Activated CD4-positive, alpha-beta T cell treated with anti-CD3 and anti-CD28 coated beads, Interleukin-10, Interleukin-2, amounts not matched to agents 100 ng/mL and 50 ng/mL, durations not matched to agents 16 hours and 8 hours (primary cell): ENCODE measurements at regions not wholly inside any gene's neighbourhood (a gene's known extent, or its start where the extent isn't known, plus 50 kb on each side); places are given as distances from the start of the nearest gene placed in this dataset.
"Not testable (repeated sequence)": the region's sequence is repeated elsewhere in the genome, so short reads cannot be mapped to it uniquely, and the experiment has no call there.

ENCODE experiments used
- DNase-seq: peaks from one replicate; pipeline ENCODE4 v3.0.0-alpha.2; 2020

DNA sequence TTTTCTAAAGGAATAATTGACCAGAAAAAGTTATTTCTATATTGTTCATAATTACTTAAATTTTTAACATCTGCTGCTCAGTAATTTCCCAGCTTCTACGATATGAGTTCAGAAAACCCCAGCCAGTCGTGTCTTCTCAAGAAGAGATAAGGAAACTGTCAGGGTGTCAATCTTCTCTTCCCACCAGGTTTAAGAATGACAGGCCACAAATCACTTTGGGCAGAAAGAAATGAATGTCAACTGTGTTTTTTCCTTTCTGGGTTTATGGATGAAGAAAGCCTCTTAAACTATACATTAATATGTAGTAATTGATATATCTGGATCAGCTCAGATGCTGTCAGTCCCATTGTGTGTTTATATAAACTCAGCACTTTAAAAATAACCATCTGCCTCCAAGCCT is 453.2 kb upstream of the NUDT12 start:
- DNase-seq = no peak

- not testable (repeated sequence) for DNase-seq
Measured at GRCh38 chr5:104002783-104003182, 440.2 kb upstream of the NUDT12 start.

- DNase-seq = no peak
Measured at GRCh38 chr5:104001136-104001535, 438.5 kb upstream of the NUDT12 start.

GRCh38 chr5:103993031-103993430 is 430.4 kb upstream of the NUDT12 start:
- DNase-seq = no peak

DNA sequence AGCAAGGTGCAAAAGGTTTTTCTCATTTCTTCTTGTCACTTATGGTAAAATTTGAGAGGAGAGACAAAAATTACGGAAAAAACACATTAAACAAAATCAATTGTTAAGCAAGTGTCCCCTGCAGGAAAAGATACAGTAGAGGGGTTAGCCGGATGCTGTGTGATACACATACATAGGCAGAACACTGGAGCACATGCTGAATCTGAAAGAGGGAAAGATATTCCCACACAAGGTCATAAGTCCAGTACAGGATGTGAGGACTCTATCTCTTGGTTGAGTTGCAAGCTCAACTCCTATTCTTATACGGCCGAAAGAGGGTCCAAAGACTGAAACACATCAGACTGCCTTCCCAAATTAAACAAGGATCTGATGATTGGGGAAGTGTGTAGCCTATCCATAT is 427.5 kb upstream of the NUDT12 start:
- no peak for DNase-seq

GRCh38 chr5:103981592-103981991 is 419.0 kb upstream of the NUDT12 start:
- DNase-seq = no peak

GRCh38 chr5:103973669-103974068 is 411.1 kb upstream of the NUDT12 start:
- DNase-seq = no peak

- DNase-seq = not testable (repeated sequence)
Measured at GRCh38 chr5:103966295-103966694, 403.7 kb upstream of the NUDT12 start.

DNA sequence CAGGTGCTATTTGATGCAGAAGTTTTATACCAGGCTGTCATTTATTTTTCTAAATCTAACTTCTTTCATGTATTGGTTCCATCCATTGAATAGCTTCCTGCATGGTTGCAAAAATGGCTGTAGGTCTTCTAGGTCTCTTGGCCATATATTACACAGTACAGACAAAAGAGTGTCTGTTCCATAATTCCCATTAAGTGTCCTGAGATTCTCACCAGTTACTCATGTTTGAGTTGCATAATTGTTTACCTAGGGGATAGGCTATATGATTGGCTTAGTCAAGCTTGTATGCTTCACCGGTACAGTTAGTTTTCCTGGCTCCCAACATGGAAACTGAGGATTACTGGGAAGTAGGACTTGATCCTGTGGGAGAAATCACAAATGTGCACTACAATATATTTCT is 399.4 kb upstream of the NUDT12 start:
- DNase-seq = no peak

- no peak for DNase-seq
Measured at GRCh38 chr5:103953601-103954382, 391.2 kb upstream of the NUDT12 start.

- no peak for DNase-seq
Measured at GRCh38 chr5:103951776-103952175, 389.2 kb upstream of the NUDT12 start.

- no peak for DNase-seq
Measured at GRCh38 chr5:103943230-103943629, 380.6 kb upstream of the NUDT12 start.

DNA sequence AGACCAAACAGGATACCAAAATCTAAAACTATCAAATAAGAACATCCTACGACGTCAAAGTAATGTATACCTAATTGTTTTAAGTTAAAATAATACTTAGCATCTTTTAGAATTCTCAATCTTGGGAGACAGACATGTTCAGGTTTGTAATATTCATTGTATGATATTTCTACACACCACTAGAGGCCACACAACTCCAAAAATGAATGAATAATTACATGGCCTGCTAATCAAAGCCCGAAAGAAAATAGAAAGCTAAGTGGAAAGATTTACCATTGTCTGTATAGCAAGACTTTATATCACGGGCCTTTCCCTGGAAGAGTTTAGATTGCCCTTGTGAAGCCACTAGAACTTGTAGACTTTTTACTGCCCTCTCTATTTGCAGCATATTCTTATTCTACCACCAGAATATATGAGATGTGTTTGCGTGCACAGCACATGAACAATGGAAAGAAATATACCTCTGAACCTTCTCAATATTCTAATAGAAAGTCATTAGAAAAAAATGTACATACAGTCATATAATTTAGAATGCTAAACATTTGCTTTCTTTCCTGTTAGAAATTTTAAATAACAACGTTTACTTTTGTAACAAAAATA is 380.1 kb upstream of the NUDT12 start:
- DNase-seq = no peak

- DNase-seq = no peak
Measured at GRCh38 chr5:103941596-103941995, 379.0 kb upstream of the NUDT12 start.

DNA sequence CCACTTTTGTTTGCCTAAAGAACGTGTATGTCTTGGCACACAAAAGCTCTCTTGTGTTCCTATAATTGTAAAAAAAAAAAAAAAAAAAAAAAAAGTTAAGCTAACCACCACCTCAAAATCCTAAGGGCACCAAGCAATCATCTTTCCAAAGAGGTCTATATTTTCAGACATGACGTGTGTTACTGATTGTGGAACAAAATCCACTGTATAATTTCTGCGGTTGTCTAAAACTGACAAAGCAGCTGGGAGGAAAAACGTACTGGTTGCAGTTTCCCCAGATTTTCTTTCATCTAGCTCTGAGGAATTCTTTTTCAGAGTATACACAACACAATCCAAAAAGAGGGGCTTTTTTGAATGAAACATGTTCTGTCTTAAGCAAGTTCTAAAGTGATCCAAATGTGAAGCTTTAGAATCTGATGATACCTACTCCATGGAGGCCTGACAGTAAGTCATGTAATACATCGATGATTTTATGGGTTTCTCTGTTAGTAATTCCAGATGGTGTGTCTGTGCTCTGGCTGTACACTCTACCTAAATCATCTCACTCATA is 375.6 kb upstream of the NUDT12 start:
- no peak for DNase-seq

DNA sequence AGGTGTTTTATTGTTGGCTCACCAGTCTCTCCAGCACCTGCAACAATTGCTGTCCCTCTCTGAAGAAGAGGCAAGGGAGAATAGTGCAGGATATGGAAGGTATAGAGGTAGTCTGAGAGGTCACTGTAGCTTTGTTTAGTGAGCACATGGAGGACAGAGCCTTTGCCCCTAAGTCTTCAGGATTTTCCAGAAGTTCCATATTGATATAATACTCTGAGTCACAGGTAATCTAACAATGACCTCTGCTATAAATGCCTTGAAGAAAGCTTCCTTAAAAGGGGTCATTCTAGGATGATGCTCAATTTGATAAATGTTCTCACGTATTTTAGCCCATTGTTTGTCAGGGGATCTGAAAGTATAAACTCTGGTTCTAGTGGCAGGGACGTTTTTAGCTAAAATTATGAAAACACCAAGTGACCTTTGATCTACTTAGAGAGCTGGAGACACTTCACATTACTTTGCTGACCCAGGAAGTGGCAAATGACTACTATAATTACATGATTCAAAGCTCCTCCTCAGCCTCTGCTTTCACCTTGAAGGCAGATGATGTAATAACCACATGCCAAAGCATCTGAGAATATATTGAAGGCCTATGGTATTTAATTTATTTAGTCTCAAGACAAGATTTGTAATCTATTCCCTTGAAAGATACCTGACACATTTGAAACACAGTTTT is 366.9 kb upstream of the NUDT12 start:
- no peak for DNase-seq

DNA sequence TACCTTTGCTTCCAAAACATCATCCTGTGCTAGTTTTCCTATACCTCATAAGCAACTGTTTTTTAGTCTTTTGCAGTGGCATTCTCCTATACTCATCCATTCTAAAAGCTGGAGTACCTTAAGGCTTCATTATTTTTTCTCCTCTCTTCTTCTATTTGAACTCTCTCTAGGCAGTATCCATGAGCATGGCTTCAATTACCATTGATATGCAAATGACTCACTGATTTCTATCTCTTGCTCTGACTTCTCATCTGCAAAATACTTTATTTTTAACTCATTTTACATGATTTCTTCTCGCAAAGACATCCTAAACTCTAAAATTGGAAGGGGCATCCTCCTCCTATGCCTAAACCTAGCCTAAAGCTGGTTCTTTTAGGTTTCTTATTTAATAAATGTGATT is 365.1 kb upstream of the NUDT12 start:
- no peak for DNase-seq

DNA sequence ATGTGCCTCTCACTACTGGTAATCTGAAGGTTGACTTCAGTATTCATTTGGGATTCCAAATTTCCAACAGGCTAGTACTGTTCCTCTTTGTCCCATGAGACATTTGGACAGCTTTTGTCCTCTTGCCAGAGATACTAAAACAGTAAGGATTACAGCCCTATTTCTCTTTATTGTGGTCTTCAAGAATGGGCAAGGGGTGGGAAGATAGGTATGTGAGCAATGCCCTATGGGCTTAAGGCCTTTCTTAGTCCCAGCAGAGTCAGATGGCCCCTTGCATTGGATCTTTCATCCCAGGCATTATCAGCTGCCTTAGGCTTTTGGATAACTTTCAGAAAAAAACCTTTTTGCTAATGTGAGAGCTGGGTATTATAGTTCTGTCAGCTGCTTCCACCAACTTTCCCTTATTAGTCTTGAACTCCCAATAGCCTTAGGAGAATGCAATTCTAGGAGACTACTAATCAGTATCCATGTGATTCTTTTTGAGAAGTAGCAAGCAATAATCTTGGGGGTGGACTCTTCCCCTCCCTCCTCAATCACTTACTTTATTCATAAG is 361.1 kb upstream of the NUDT12 start:
- DNase-seq = no peak

DNA sequence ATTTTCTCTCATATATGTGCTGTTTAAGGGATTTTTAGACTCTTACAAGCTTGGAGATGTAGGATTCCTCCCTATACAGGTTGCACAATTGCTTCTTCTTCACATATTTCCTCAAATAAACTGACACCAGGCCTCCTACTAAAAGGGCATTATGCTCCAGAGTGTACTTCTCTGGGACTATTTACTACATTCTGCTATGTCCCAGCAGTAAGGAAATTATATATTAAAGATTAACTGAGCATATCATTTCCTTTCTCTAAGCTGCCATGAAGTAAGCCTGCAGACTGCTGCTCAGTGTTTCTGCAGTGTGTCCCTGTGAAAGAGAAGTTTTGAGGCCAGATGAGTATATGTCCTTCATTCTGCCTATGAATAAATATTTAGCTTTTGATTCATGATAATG is 356.9 kb upstream of the NUDT12 start:
- DNase-seq = no peak

DNA sequence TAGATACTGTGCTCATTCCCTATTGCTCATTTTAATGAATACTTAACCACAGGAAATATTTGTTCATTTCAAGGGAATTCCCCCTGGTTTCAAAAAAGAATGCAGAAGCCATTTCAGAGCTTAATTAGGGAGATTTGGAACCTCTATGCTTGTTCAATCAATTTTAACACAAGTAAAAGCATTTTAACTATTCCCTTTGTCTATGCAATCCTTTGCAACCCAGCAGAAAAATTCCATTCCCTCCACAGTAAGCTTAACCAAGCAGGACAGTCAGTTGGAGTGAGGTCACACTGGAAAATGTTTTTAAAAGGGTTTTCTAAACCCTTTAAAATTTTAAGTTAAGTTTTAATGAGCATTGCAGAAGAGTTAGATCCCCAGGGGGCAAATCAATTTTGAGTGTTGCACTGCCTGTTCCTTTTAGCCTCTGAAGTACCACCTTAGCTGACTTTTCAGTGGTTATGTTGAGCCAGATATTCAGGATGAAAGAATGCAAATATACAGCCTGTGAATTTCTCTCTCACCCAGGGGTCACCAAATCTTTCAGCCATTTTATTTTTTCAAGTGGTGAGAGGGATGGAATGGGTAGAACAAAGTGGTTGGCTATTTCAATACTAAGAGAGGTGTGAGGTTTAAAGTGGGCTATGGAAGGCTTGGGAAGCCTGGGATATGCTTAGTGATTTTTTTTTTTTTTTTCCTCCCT is 356.2 kb upstream of the NUDT12 start:
- no peak for DNase-seq

- DNase-seq = no peak
Measured at GRCh38 chr5:103915081-103915480, 352.5 kb upstream of the NUDT12 start.

- no peak for DNase-seq
Measured at GRCh38 chr5:103910786-103911185, 348.2 kb upstream of the NUDT12 start.

DNA sequence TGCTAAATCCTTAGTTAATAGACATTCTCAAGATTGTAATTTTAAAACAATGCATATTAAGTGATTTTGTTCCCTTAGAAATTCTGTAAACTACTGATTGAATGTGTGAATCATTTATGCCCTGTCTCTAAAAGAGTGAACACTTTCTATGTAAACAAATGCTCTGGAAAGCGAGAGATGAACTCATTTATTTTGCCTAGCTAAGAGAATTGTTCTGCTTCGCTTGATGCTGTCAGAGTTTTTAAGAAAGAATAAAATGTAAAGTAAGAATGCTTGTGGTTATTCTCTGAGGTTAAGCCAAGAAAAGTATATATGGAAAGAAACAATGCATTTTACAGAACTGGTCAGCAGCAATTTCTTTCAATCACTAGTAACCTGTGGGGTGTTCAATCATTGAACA is 347.4 kb upstream of the NUDT12 start:
- DNase-seq = no peak
